B cell (primary cell): ENCODE measurements at regions not wholly inside any gene's neighbourhood (a gene's known extent, or its start where the extent isn't known, plus 50 kb on each side); places are given as distances from the start of the nearest gene placed in this dataset.

Experiments
- ATAC-seq: fragments of 200-7000 bp; cut with Tn5 transposase; one replicate; pipeline ENCODE4 v1.10.0; 2021; ENCODE audit warnings: low read depth, mild to moderate bottlenecking, moderate number of reproducible peaks, moderate library complexity
- CTCF ChIA-PET: fragments of 350-600 bp; sonication (Branson Sonifier 250); formaldehyde crosslinking; loops from one replicate; lab custom pipeline; 2021; ENCODE audit warnings: antibody characterized with exemption, inconsistent platforms; lab: Charles Lee
- POLR2A ChIA-PET: fragments of 350-600 bp; sonication (Branson Sonifier 250); formaldehyde crosslinking; loops from one replicate; lab custom pipeline; 2021; ENCODE audit warnings: antibody characterized with exemption; lab: Charles Lee
- DNase-seq: peaks from one replicate; pipeline ENCODE4 v3.0.0; 2013
- H2AFZ ChIP-seq: 2 replicates; pipeline ENCODE4 v1.6.1; 2012; ENCODE audit warnings: mild to moderate bottlenecking, low read depth, low read length; ENCODE audit not compliant: insufficient read depth, poor library complexity, severe bottlenecking
- H3K27ac ChIP-seq, 2 donors: 1 replicate in 1 of 2; 2 replicates in 1 of 2; pipeline ENCODE4 v1.5.1; 2012 to 2013; ENCODE audit warnings: low read length in 2 of 2, mild to moderate bottlenecking in 2 of 2, moderate library complexity in 1 of 2
- H3K27me3 ChIP-seq, 4 experiments: fragments of 200-600 bp in 1 of 4; sonication (generic) in 1 of 4; replicated peaks in 1 of 4; 1 replicate in 2 of 4; 2 replicates in 2 of 4; pipeline versions ENCODE4 v1.6.1 to v1.7.0; 2013 to 2016; ENCODE audit warnings: low read length in 3 of 4, mild to moderate bottlenecking in 2 of 4, mixed read lengths in 1 of 4, moderate library complexity in 1 of 4; ENCODE audit not compliant: insufficient read depth in 4 of 4, control insufficient read depth in 3 of 4; ENCODE audit errors: control extremely low read depth in 1 of 4
- H3K36me3 ChIP-seq, 2 experiments: replicated peaks in 1 of 2; 1 replicate in 1 of 2; 2 replicates in 1 of 2; pipeline versions ENCODE4 v1.6.1 to v1.7.1; 2013; ENCODE audit warnings: low read length in 1 of 2; ENCODE audit not compliant: insufficient read depth in 2 of 2, control insufficient read depth in 1 of 2; ENCODE audit errors: control extremely low read depth in 1 of 2, extremely low read depth in 1 of 2
- H3K4me1 ChIP-seq, 2 donors: fragments of 200-600 bp in 1 of 2; sonication (generic) in 1 of 2; 1 replicate in 1 of 2; 2 replicates in 1 of 2; pipeline versions ENCODE4 v1.5.1 to v1.6.1; 2013 to 2017; ENCODE audit warnings: low read length in 2 of 2; ENCODE audit not compliant: control insufficient read depth in 2 of 2, insufficient read depth in 2 of 2
- H3K4me2 ChIP-seq: replicated peaks from 2 replicates; pipeline ENCODE3; 2012; ENCODE audit warnings: mild to moderate bottlenecking, low read depth, low read length; ENCODE audit not compliant: poor library complexity, severe bottlenecking
- H3K4me3 ChIP-seq, 5 experiments: fragments of 200-600 bp in 1 of 5; sonication (generic) in 1 of 5; 1 replicate in 3 of 5; 2 replicates in 2 of 5; pipeline versions ENCODE4 v1.5.1 to v1.7.0; 2011 to 2016; ENCODE audit warnings: low read length in 4 of 5, mild to moderate bottlenecking in 4 of 5, low read depth in 2 of 5, control low read depth in 1 of 5, moderate library complexity in 1 of 5; ENCODE audit not compliant: insufficient read depth in 1 of 5; ENCODE audit errors: control extremely low read depth in 1 of 5, extremely low read depth in 1 of 5
- H3K79me2 ChIP-seq: fragments of 200-600 bp; sonication (generic); one replicate; pipeline ENCODE4 v1.6.0; 2016; ENCODE audit warnings: low read length; ENCODE audit not compliant: control insufficient read depth, insufficient read depth
- H3K9ac ChIP-seq: fragments of 200-600 bp; sonication (generic); 2 replicates; pipeline ENCODE4 v1.6.1; 2017; ENCODE audit warnings: mild to moderate bottlenecking, low read length, moderate library complexity
- H3K9me3 ChIP-seq, 3 donors: one replicate each; pipeline versions ENCODE4 v1.6.1 to v1.7.1; 2013; ENCODE audit warnings: low read length in 2 of 3; ENCODE audit not compliant: control insufficient read depth in 2 of 3, insufficient read depth in 1 of 3; ENCODE audit errors: control extremely low read depth in 1 of 3
- H4K20me1 ChIP-seq: 2 replicates; pipeline ENCODE4 v1.6.0; 2012; ENCODE audit warnings: mild to moderate bottlenecking, low read length; ENCODE audit not compliant: insufficient read depth, control insufficient read depth, poor library complexity, severe bottlenecking
- H3K27ac Mint-ChIP-seq: one replicate; pipeline ENCODE4 v1.8.0; 2021; ENCODE audit warnings: mixed read lengths
- H3K27me3 Mint-ChIP-seq: one replicate; pipeline ENCODE4 v1.8.0; 2021; ENCODE audit warnings: mixed read lengths
- H3K4me1 Mint-ChIP-seq: one replicate; pipeline ENCODE4 v1.8.0; 2021; ENCODE audit warnings: mixed read lengths
- H3K4me3 Mint-ChIP-seq: one replicate; pipeline ENCODE4 v1.8.0; 2021; ENCODE audit warnings: mixed read lengths
- H3K9me3 Mint-ChIP-seq: one replicate; pipeline ENCODE4 v1.8.0; 2022; ENCODE audit warnings: mixed read lengths; ENCODE audit not compliant: insufficient read depth
- CTCF ChIP-seq: fragments of 200-600 bp; IDR thresholded peaks from one replicate; pipeline ENCODE4 v1.8.0; 2022; ENCODE audit warnings: antibody characterized with exemption, mild to moderate bottlenecking
- EZH2 ChIP-seq: IDR thresholded peaks from 2 replicates; pipeline ENCODE4 v1.6.1; 2012; ENCODE audit warnings: borderline replicate concordance, low read depth, mild to moderate bottlenecking, moderate library complexity, low read length; ENCODE audit not compliant: insufficient read depth, poor library complexity, severe bottlenecking
- WGBS: methylation state at CpG from one replicate; pipeline ENCODE4 v1.1.5; 2013; ENCODE audit warnings: missing lambda C conversion rate; ENCODE audit not compliant: insufficient coverage; 5-methylcytosine and 5-hydroxymethylcytosine counted together
- intact Hi-C: fragments of 100-400 bp; cut with micrococcal nuclease; formaldehyde crosslinking; loops from one replicate; pipeline ENCODE4 v1.10.0; 2022

- Histone ChIP-seq H3K4me2 (no peak overlapping the region), H3K79me2 (no peaks in the 10 kb centered on the region), H2AFZ (no peak overlapping the region), H3K36me3 (no peaks in the 10 kb centered on the region), H3K9ac (no peak overlapping the region), H3K27me3 (no peaks in the 10 kb centered on the region), H4K20me1 (no peaks in the 10 kb centered on the region), H3K4me3 (no peak overlapping the region), H3K4me1 (no peaks in the 10 kb centered on the region), H3K27ac (no peak overlapping the region), H3K9me3 (no peaks in the 10 kb centered on the region)
- Mint-ChIP-seq H3K4me3 (no peak overlapping the region), H3K27me3 (no peaks in the 10 kb centered on the region), H3K9me3 (no peaks in the 10 kb centered on the region), H3K4me1 (no peaks in the 10 kb centered on the region), H3K27ac (no peak overlapping the region)
- ChIA-PET POLR2A (no interaction called here), CTCF (no interaction called here)
- TF ChIP-seq CTCF (no peak), EZH2 (no peak)
- ATAC-seq, result no peak
- no peak for DNase-seq
- WGBS, result 71% methylated on average over 1 of the region's 1 CpG
- intact Hi-C loops, result no loop called here
These were observed 414.6 kb downstream of the PCDH7 start for GRCh38 chr4:31134720-31135119.

GRCh38 chr4:31139767-31140166 is 419.6 kb downstream of the PCDH7 start:
- Mint-ChIP-seq H3K9me3 (peaks cover 2% of the 10 kb centered on the region), H3K4me1 (no peaks in the 10 kb centered on the region), H3K27ac (no peak overlapping the region), H3K27me3 (no peaks in the 10 kb centered on the region), H3K4me3 (no peak overlapping the region)
- POLR2A ChIA-PET, result no interaction called here
- Histone ChIP-seq H3K79me2 (no peaks in the 10 kb centered on the region), H3K9me3 (peaks cover 0 to 3% (median 0%) of the 10 kb centered on the region in 3 donors), H3K27ac (no peak overlapping the region), H2AFZ (no peak overlapping the region), H3K27me3 (no peaks in the 10 kb centered on the region), H3K36me3 (no peaks in the 10 kb centered on the region), H3K4me3 (no peak overlapping the region), H3K9ac (no peak overlapping the region), H3K4me2 (no peak overlapping the region), H4K20me1 (no peaks in the 10 kb centered on the region), H3K4me1 (no peaks in the 10 kb centered on the region)
- CTCF ChIA-PET, result no interaction called here
- WGBS, result no CpG with 5 or more reads among the region's 1 CpG
- ATAC-seq (no peak), DNase-seq (no peak)
- intact Hi-C loops, result no loop called here
- no peak for TF ChIP-seq EZH2
- no peak for TF ChIP-seq CTCF
